SK-N-MC (cell line): ENCODE measurements at regions not wholly inside any gene's neighbourhood (a gene's known extent, or its start where the extent isn't known, plus 50 kb on each side); places are given as distances from the start of the nearest gene placed in this dataset.

Source experiments
- DNase-seq: peaks from one replicate; pipeline ENCODE4 v3.0.0-alpha.2; 2011; ENCODE audit warnings: low read depth, low spot score
- H3K27ac ChIP-seq: fragments of 200-600 bp; sonication (generic); 2 replicates; pipeline ENCODE4 v1.5.1; 2016; ENCODE audit warnings: mixed run types
- H3K36me3 ChIP-seq: fragments of 200-600 bp; sonication (generic); 2 replicates; pipeline ENCODE4 v1.6.1; 2017; ENCODE audit warnings: antibody characterized with exemption, low read length, mixed read lengths; ENCODE audit not compliant: insufficient read depth
- H3K4me3 ChIP-seq: fragments of 200-600 bp; sonication (generic); 2 replicates; pipeline ENCODE4 v1.5.1; 2016
- H3K9ac ChIP-seq: fragments of 200-600 bp; sonication (generic); 2 replicates; pipeline ENCODE4 v1.8.0; 2017; ENCODE audit warnings: mixed run types, mixed read lengths; ENCODE audit not compliant: insufficient read length
- H3K9me3 ChIP-seq: fragments of 200-600 bp; sonication (generic); 2 replicates; pipeline ENCODE4 v1.6.1; 2017; ENCODE audit warnings: low read depth, mild to moderate bottlenecking, antibody characterized with exemption, low read length, moderate library complexity, mixed read lengths
- EZH2 ChIP-seq: fragments of 200-600 bp; sonication (generic); IDR thresholded peaks from one replicate; pipeline ENCODE4 v1.6.1; 2017; ENCODE audit warnings: antibody characterized with exemption
- FOXP2 ChIP-seq: optimal IDR thresholded peaks from 2 replicates; pipeline ENCODE3; 2011; ENCODE audit warnings: mild to moderate bottlenecking, moderate library complexity; ENCODE audit not compliant: insufficient read depth; ENCODE audit errors: extremely low read length, control extremely low read depth
- POLR2AphosphoS5 ChIP-seq: IDR thresholded peaks from 2 replicates; pipeline ENCODE4 v1.6.1; 2012; ENCODE audit warnings: mild to moderate bottlenecking, low read depth, low read length, borderline replicate concordance

DNA sequence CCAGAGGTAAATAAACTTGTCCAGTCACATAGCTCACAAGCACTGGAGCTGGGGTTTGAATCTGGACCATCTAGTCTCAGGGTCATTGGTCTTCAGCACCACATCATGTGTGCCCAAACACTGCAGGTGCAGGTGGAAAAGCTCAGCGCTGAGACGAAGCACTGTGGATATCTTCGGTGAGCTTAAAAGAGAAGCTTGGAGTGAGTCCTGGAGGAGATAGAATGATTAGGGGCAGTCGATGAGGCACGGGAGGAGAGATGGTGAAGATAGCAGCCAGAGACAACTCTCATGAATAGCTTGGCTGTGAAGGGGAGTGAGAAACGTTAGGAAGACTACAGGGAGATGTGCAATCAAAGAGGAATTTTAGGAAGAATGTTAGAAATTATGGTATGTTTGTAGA, 389.3 kb downstream of the FGF9 start:
- Histone ChIP-seq H3K27ac (no peak overlapping the region), H3K9ac (no peak overlapping the region), H3K9me3 (no peaks in the 10 kb centered on the region), H3K4me3 (no peak overlapping the region), H3K36me3 (no peaks in the 10 kb centered on the region)
- DNase-seq, result no peak
- TF ChIP-seq EZH2, result no peak
- TF ChIP-seq POLR2AphosphoS5, result no peak
- TF ChIP-seq FOXP2, result no peak

- DNase-seq, result no peak
- Histone ChIP-seq H3K9me3 (no peaks in the 10 kb centered on the region), H3K27ac (no peak overlapping the region), H3K9ac (no peak overlapping the region), H3K4me3 (no peak overlapping the region), H3K36me3 (no peaks in the 10 kb centered on the region)
- TF ChIP-seq POLR2AphosphoS5, result no peak
- TF ChIP-seq FOXP2, result no peak
- TF ChIP-seq EZH2, result no peak
Observed at GRCh38 chr13:22061371-22061805, 390.5 kb downstream of the FGF9 start.

GRCh38 chr13:22061806-22062391, 391.0 kb downstream of the FGF9 start:
- Histone ChIP-seq H3K4me3 (no peak overlapping the region), H3K36me3 (no peaks in the 10 kb centered on the region), H3K27ac (no peak overlapping the region), H3K9ac (no peak overlapping the region), H3K9me3 (no peaks in the 10 kb centered on the region)
- no peak for DNase-seq
- TF ChIP-seq EZH2, result no peak
- TF ChIP-seq POLR2AphosphoS5, result no peak
- TF ChIP-seq FOXP2, result no peak

GRCh38 chr13:22062478-22063205, 391.8 kb downstream of the FGF9 start:
- TF ChIP-seq FOXP2, result no peak
- no peak for TF ChIP-seq EZH2
- TF ChIP-seq POLR2AphosphoS5, result no peak
- Histone ChIP-seq H3K36me3 (no peaks in the 10 kb centered on the region), H3K9ac (no peak overlapping the region), H3K9me3 (no peaks in the 10 kb centered on the region), H3K4me3 (no peak overlapping the region), H3K27ac (no peak overlapping the region)
- DNase-seq, result no peak

DNA sequence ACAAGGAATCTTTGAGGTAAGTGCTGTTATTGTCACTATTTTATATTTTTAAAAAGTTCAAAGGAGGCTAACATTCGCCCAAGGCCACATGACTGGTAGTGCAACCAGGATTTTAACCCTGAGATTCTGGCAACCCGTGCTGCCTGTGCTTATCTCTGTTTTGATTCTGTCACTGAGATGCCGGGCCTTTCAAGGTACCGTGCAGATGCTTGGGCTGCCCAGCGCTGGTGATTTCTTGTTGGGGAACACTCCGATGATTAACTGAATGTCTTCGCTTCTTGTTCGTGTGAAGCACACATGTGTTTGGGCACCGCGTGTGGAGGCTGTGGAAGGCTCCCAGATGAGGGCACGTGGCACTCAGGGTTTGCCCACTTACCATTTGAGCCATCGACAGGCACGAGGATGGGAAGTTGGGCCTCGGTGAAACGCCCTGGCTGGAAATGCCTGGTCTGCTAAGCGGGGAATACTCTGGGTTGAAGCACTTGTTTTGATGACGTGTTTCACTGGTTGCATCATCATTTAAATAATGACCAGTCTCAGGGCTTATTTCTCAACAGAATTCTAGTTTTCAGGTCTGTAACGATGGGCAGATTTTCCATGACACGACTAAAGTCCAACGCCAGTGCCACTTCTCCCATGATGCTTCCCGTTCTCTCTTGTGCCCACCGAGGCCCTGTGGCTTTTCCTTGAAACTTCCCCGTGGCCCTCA, 392.7 kb downstream of the FGF9 start:
- DNase-seq, result no peak
- H3K27ac ChIP-seq, result no peak overlapping the region
- no peaks in the 10 kb centered on the region for H3K36me3 ChIP-seq
- H3K4me3 ChIP-seq, result no peak overlapping the region
- no peak overlapping the region for H3K9ac ChIP-seq
- no peaks in the 10 kb centered on the region for H3K9me3 ChIP-seq
- no peak for TF ChIP-seq FOXP2
- TF ChIP-seq EZH2, result no peak
- no peak for TF ChIP-seq POLR2AphosphoS5

DNA sequence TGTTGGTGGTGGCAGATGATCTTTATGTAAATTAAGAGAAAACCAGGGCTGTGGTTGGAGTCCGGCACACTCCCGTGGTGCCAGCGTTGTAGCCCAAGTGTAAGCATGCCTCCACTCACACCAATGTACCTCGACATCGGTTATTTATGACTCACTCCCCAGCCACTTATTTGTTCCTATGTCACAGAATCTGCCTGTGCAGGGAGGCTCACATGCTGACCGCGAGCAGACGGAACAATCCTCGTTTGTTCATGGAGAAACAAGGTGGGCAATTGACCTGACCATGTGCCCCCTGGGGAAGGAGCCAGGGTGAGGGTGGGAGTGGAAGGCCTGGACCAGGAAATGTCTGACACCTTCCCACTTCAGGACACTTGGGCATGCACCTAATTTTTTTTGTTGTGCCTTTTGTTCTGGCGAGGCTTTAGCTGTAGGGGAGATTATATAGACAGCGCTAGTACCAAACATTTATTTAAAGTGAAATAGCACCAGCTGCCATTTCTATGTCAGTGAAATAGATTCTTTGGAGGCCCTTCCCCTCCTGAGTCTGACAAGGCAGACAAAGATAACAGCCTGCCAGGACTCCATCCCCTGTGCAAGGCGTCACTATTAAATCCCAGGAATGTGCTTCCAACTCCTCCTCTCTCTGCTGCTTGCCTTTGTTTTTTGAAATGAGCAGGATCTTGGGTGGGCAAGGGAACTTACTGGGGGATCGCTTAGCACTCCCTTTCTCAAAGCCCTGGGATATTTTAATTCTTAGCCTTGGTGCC, 394.2 kb downstream of the FGF9 start:
- H3K27ac ChIP-seq, result no peak overlapping the region
- no peak for DNase-seq

GRCh38 chr13:22073718-22074117, 402.8 kb downstream of the FGF9 start:
- DNase-seq, result no peak
- Histone ChIP-seq H3K36me3 (no peaks in the 10 kb centered on the region), H3K4me3 (no peak overlapping the region), H3K9me3 (no peaks in the 10 kb centered on the region), H3K27ac (no peak overlapping the region), H3K9ac (no peak overlapping the region)
- TF ChIP-seq POLR2AphosphoS5 (no peak), FOXP2 (no peak), EZH2 (no peak)

More for the DNA sequence above, 394.2 kb downstream of the FGF9 start:
- Histone ChIP-seq H3K36me3 (no peaks in the 10 kb centered on the region), H3K9ac (no peak overlapping the region), H3K4me3 (no peak overlapping the region), H3K9me3 (no peaks in the 10 kb centered on the region)
- TF ChIP-seq FOXP2, result no peak
- no peak for TF ChIP-seq POLR2AphosphoS5
- TF ChIP-seq EZH2, result no peak

- Histone ChIP-seq H3K36me3 (no peaks in the 10 kb centered on the region), H3K9me3 (no peaks in the 10 kb centered on the region), H3K9ac (no peak overlapping the region), H3K27ac (no peak overlapping the region), H3K4me3 (no peak overlapping the region)
- TF ChIP-seq FOXP2, result no peak
- TF ChIP-seq POLR2AphosphoS5, result no peak
- DNase-seq, result no peak
Observed at GRCh38 chr13:22074403-22074802, 403.5 kb downstream of the FGF9 start.
